Suprapubic skin (tissue), 4 donors: ENCODE measurements at regions not wholly inside any gene's neighbourhood (a gene's known extent, or its start where the extent isn't known, plus 50 kb on each side); places are given as distances from the start of the nearest gene placed in this dataset.

Experiments used
- DNase-seq, 2 donors: peaks; one replicate each; pipeline ENCODE4 v3.0.0-alpha.2; 2019; ENCODE audit warnings: low spot score in 2 of 2
- H3K27ac ChIP-seq: fragments of 200-600 bp; sonication (generic); one replicate; pipeline ENCODE4 v1.5.1; 2019
- H3K27me3 ChIP-seq: fragments of 200-600 bp; sonication (generic); one replicate; pipeline ENCODE4 v1.5.1; 2019
- H3K36me3 ChIP-seq: fragments of 200-600 bp; sonication (generic); one replicate; pipeline ENCODE4 v1.5.1; 2019
- H3K4me1 ChIP-seq: fragments of 200-600 bp; sonication (generic); one replicate; pipeline ENCODE4 v1.5.1; 2019
- H3K4me3 ChIP-seq: fragments of 200-600 bp; sonication (generic); one replicate; pipeline ENCODE4 v1.5.1; 2019; ENCODE audit warnings: mild to moderate bottlenecking
- H3K9me3 ChIP-seq: fragments of 200-600 bp; sonication (generic); one replicate; pipeline ENCODE4 v1.5.1; 2019
- EP300 ChIP-seq: sonication (generic); formaldehyde crosslinking; IDR thresholded peaks from one replicate; pipeline ENCODE4 v1.6.1; 2017; ENCODE audit warnings: antibody characterized with exemption
- POLR2A ChIP-seq, 2 donors: fragments of 450-650 bp; IDR thresholded peaks; one replicate each; pipeline ENCODE4 v1.6.1; 2017; ENCODE audit warnings: antibody characterized with exemption in 2 of 2, mild to moderate bottlenecking in 2 of 2, moderate library complexity in 2 of 2
- POLR2AphosphoS5 ChIP-seq, 3 donors: sonication (generic); formaldehyde crosslinking; IDR thresholded peaks; one replicate each; pipeline ENCODE4 v1.6.1; 2017; ENCODE audit warnings: antibody characterized with exemption in 3 of 3
- WGBS: methylation state at CpG from one replicate; pipeline ENCODE4 v1.1.5; 2018; 5-methylcytosine and 5-hydroxymethylcytosine counted together
- TF ChIP-seq, protein P1 (sequence below), 2 donors: fragments of 200-600 bp in 1 of 2; fragments of 450-650 bp in 1 of 2; sonication (generic) in 1 of 2; IDR thresholded peaks; one replicate each; pipeline ENCODE4 v1.5.1; 2016 to 2019; ENCODE audit warnings: antibody characterized with exemption in 2 of 2, mild to moderate bottlenecking in 1 of 2, moderate library complexity in 1 of 2

DNA sequence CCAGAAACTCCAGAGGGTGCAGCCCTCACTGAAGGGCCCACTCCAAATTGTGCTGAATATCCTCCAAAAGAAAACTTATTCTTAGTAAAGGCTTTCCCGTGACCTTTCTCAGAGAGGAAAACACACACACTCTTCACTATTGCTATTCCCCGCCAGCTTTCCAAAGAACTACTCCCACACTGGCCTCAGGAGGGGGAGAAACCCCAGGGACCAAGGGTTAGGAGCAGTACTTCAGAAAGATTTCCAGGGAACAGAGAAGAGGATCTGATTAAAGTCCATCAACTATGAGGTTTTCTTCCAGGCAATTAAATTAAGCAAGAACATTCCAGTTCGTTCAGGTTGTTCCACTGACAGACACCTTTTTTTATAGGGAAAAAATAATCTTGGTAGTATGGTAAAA, 150.2 kb downstream of the TTC32 start:
- TF ChIP-seq POLR2A (IDR thresholded peaks at IDR 0.05) = no peak
- no peak for TF ChIP-seq POLR2AphosphoS5 (IDR thresholded peaks at IDR 0.05)
- TF ChIP-seq, protein P1, sequence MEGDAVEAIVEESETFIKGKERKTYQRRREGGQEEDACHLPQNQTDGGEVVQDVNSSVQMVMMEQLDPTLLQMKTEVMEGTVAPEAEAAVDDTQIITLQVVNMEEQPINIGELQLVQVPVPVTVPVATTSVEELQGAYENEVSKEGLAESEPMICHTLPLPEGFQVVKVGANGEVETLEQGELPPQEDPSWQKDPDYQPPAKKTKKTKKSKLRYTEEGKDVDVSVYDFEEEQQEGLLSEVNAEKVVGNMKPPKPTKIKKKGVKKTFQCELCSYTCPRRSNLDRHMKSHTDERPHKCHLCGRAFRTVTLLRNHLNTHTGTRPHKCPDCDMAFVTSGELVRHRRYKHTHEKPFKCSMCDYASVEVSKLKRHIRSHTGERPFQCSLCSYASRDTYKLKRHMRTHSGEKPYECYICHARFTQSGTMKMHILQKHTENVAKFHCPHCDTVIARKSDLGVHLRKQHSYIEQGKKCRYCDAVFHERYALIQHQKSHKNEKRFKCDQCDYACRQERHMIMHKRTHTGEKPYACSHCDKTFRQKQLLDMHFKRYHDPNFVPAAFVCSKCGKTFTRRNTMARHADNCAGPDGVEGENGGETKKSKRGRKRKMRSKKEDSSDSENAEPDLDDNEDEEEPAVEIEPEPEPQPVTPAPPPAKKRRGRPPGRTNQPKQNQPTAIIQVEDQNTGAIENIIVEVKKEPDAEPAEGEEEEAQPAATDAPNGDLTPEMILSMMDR (IDR thresholded peaks at IDR 0.05) = no peak
- TF ChIP-seq EP300 = no peak
- peaks cover 7% of the 10 kb centered on the region for H3K4me1 ChIP-seq
- H3K27me3 ChIP-seq = no peaks in the 10 kb centered on the region
- WGBS = 65% methylated on average over 3 of the region's 3 CpGs
- DNase-seq = no peak
- no peak overlapping the region for H3K27ac ChIP-seq
- H3K4me3 ChIP-seq = no peak overlapping the region
- no peaks in the 10 kb centered on the region for H3K9me3 ChIP-seq
- no peaks in the 10 kb centered on the region for H3K36me3 ChIP-seq

DNA sequence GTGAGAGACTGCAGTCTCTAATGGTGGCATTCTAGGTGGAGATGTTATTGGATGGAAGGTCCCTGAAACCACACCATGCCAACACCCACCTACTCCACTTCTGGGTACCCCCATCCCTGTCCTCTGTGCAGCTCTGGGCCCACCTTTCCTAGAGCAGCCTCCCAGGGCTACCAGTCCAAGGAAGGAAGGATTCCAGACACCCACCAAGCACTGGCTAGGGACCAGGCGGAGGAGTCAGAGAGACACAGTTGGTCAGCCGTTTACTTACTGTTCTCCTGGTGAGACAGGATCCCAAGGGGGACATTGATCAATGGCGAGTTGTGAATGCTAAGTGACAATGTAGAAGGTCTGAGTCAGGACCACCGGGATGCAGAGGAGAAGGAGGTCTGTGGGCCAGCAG, 151.6 kb downstream of the TTC32 start:
- 88% methylated on average over 4 of the region's 4 CpGs for WGBS
- Histone ChIP-seq H3K9me3 (no peaks in the 10 kb centered on the region), H3K4me1 (peaks cover 7% of the 10 kb centered on the region), H3K27ac (no peak overlapping the region), H3K27me3 (no peaks in the 10 kb centered on the region), H3K36me3 (no peaks in the 10 kb centered on the region), H3K4me3 (no peak overlapping the region)
- TF ChIP-seq, protein P1 (IDR thresholded peaks at IDR 0.05) = no peak
- TF ChIP-seq POLR2AphosphoS5 (IDR thresholded peaks at IDR 0.05) = no peak
- no peak for TF ChIP-seq EP300
- no peak for TF ChIP-seq POLR2A (IDR thresholded peaks at IDR 0.05)
- DNase-seq = no peak

DNA sequence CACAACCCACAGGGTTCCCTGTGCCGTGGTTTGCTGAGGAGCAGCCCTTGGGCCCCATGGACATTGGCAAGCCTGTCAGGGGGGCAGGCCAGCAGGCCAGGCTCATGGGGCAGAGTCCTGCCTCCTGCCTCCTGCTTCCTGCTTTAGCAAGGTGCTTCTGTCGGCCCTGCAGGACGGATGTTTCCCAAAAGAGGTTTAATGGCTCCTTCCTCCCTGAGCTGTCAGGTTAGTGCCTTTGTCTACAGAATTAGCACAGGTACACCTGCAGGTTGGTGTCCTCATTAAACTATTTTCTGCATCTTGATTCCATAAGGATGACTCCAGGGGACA, 152.3 kb downstream of the TTC32 start:
- peaks cover 6% of the 10 kb centered on the region for H3K4me1 ChIP-seq
- no peaks in the 10 kb centered on the region for H3K36me3 ChIP-seq
- no peak for DNase-seq
- H3K4me3 ChIP-seq = no peak overlapping the region
- WGBS = 85% methylated on average over 3 of the region's 3 CpGs
- H3K27me3 ChIP-seq = no peaks in the 10 kb centered on the region
- no peak overlapping the region for H3K27ac ChIP-seq
- H3K9me3 ChIP-seq = no peaks in the 10 kb centered on the region
- no peak for TF ChIP-seq EP300
- TF ChIP-seq, protein P1 (IDR thresholded peaks at IDR 0.05) = no peak
- TF ChIP-seq POLR2AphosphoS5 (IDR thresholded peaks at IDR 0.05) = no peak
- no peak for TF ChIP-seq POLR2A (IDR thresholded peaks at IDR 0.05)

DNA sequence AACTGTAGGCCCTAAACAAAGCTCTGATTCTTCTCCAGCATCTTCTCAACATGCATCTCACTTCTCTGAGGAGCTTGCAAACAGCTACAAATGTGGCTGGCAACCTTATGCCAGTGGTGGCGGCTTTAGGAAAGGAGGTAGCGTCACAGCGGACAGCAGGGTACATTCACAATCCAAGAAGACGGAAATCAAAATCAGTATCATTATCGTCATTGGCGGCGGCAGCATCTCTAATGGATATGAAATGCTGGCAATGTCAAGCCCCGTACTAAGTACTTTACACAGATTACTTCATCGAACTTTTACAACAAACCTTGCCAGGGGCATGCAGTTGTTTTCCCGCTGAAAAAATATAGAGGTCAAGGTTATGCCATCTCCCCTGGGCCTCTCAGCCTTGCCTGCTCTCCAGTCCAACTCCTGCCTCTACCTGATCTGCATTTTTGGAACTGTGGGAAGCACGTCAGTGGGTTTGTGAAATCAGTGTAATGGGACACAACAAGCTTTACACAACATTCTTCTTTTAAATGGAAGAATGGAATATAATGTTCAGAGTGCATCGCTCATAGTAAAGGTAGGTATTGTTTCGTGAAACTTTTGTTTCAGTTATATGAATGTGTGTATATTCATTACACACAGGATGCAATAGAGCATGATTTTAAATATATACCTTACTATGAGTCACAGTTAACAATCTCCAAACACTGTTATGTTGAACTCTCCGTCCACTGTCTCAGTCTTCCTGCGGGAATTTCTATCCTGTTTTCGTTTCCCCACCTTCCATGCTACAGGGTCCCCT, 152.9 kb downstream of the TTC32 start:
- no peak for DNase-seq
- H3K9me3 ChIP-seq = no peaks in the 10 kb centered on the region

DNA sequence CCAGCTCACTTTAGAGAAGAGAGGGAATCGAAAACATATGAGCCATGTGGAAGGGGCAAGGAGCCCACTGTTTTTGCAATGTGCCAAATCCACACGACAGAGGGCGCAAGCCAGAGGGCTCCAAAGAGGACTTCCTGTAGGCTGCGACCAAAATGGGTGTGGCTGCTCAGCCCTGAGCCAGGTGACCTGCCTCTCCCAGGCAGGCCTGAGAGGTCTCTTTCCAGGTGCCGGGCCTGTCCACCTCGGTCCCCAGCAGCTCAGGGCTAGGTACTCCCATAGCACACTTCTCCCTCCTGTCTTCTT, 153.8 kb downstream of the TTC32 start:
- Histone ChIP-seq H3K9me3 (no peaks in the 10 kb centered on the region), H3K27ac (no peak overlapping the region), H3K4me3 (no peak overlapping the region), H3K36me3 (no peaks in the 10 kb centered on the region), H3K27me3 (no peaks in the 10 kb centered on the region), H3K4me1 (no peaks in the 10 kb centered on the region)
- WGBS = 100% methylated on average over 3 of the region's 6 CpGs
- DNase-seq = no peak
- TF ChIP-seq, protein P1 (IDR thresholded peaks at IDR 0.05) = no peak
- no peak for TF ChIP-seq POLR2A (IDR thresholded peaks at IDR 0.05)
- no peak for TF ChIP-seq POLR2AphosphoS5 (IDR thresholded peaks at IDR 0.05)
- no peak for TF ChIP-seq EP300

More for the DNA sequence above, 152.9 kb downstream of the TTC32 start:
- 92% methylated on average over 16 of the region's 16 CpGs for WGBS
- TF ChIP-seq EP300 (no peak), POLR2A (IDR thresholded peaks at IDR 0.05) (no peak), POLR2AphosphoS5 (IDR thresholded peaks at IDR 0.05) (no peak)
- TF ChIP-seq, protein P1 (IDR thresholded peaks at IDR 0.05) = no peak
- Histone ChIP-seq H3K36me3 (no peaks in the 10 kb centered on the region), H3K4me3 (no peak overlapping the region), H3K27ac (no peak overlapping the region), H3K4me1 (peaks cover under 1% of the 10 kb centered on the region), H3K27me3 (no peaks in the 10 kb centered on the region)
